Mucosa of gallbladder (tissue), 1 donor: ENCODE measurements at regions not wholly inside any gene's neighbourhood (a gene's known extent, or its start where the extent isn't known, plus 50 kb on each side); places are given as distances from the start of the nearest gene placed in this dataset.

ENCODE experiments used
- DNase-seq: peaks from one replicate; pipeline ENCODE4 v3.0.0-alpha.2; 2020; ENCODE audit warnings: low spot score
- donor health status: DM: no; HTN: no; CAD: no.

- DNase-seq, result no peak
Measured at GRCh38 chr1:194280463-194280862, 1094.0 kb upstream of the B3GALT2 start.

GRCh38 chr1:194279975-194280374 is 1093.6 kb upstream of the B3GALT2 start:
- DNase-seq, result no peak

DNA sequence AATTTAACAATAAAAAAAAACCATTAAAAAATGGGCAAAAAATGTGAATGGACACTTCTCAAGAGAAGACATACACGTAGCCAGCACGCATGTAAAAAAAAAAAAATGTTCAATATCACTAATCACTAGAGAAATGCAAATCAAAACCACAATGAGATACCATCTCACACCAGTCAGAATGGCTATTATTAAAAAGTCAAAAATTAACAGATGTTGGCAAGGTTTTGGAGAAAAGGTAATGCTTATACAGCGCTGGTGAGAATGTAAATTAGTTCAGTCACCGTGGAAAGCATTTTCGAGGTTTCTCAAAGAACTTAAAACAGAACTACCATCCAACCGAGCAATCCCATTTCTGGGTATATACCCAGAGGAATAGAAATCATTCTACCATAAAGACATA is 1091.5 kb upstream of the B3GALT2 start:
- no peak for DNase-seq

GRCh38 chr1:194273660-194274059 is 1087.2 kb upstream of the B3GALT2 start:
- DNase-seq, result no peak

- no peak for DNase-seq
Measured at GRCh38 chr1:194268839-194269238, 1082.4 kb upstream of the B3GALT2 start.

DNA sequence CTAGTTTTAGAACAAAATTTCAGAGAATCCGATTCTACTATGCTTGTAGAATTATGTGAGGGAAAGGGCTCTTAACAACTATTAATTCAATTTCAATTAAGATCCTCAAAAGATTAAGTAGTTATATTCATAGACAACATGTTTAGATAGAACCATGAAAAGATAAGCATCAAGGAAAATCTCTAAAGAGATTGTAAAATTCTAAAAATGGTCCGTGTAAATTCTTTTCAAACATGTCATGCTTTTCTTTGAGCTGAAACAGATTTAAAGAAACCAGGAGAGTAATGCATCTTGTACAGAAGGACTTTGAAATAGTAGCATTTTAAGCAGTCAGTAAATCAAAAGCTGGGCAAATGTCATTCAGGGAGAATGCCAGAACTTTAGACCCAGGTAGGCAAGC is 1080.6 kb upstream of the B3GALT2 start:
- DNase-seq, result no peak

- DNase-seq, result no peak
Measured at GRCh38 chr1:194256010-194256409, 1069.6 kb upstream of the B3GALT2 start.

GRCh38 chr1:194252199-194252598 is 1065.8 kb upstream of the B3GALT2 start:
- DNase-seq, result no peak

- DNase-seq, result no peak
Measured at GRCh38 chr1:194241215-194241614, 1054.8 kb upstream of the B3GALT2 start.

GRCh38 chr1:194233069-194233468 is 1046.7 kb upstream of the B3GALT2 start:
- DNase-seq, result no peak

DNA sequence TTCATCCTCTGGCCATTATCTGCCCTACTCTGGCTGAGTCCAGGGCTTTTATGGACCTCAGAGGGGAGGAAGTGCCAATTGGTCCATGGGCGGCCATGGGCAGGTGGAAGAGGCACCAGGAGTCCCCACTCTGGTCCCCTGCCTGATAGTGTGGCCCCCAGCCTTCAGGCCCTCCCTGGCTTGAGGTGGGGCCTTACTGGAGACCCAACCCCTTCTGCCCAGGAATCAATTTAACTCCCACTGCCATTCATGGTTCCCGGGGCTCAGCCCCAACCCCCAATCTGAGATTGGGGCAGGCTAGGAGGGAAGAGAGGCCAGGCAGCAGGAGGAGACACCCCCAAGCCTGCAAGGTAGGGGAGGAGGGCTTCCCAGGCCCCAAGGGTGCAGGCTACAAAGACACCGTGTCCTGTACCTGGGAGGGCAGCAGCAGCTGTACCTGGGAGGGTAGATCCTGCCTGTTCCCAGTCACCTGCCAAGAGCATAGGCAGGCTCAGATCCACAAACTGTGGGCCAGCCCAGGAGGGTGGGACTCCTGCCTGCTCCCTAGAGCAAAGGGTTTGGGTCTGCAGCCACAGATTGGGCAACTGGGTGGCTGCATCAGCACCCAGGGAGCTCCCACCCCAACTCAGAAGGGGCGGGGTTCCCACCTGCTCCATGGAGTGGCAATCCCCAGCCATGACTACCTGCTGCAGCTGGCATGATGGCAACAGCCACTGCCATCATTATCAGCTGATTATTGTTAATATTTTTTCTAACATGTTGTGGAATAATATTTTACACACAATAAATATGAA is 1044.1 kb upstream of the B3GALT2 start:
- no peak for DNase-seq

DNA sequence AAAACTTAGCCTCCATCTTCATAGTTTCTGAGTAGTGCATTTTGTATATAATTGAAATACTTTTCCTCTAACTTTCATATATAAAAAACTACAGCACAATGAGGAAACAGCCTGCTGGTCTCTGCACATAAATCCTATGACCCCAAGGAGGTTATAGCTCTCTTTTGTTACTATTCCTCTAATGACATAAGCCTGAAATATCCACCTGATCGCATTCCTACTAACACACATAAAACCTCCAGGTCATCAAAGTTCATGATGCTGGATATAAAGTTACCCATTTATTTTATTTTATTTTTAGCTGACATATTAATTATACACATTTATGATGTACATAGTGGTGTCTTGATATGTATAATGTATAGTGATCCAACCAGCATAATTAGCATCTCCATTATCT is 1042.0 kb upstream of the B3GALT2 start:
- no peak for DNase-seq

DNA sequence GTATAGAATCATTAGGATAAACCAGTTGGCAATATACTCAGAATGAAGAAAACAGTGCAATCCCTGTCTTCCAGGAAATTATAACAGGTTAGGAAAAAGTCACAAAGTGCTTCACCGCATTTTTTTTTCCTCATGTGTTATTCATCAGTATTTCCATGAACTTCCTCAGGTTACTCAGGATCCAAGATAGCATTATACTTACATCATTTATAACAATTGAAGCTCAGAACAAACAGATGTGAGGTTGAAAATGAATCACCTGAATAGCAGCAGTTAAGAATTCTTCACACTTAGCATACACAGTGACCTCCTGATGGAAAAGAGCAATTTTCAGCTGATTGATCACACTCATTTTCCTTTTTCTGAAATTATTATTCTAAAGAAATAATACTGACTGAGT is 1040.7 kb upstream of the B3GALT2 start:
- DNase-seq, result no peak

- no peak for DNase-seq
Measured at GRCh38 chr1:194225821-194226220, 1039.4 kb upstream of the B3GALT2 start.

- no peak for DNase-seq
Measured at GRCh38 chr1:194223596-194223995, 1037.2 kb upstream of the B3GALT2 start.

- no peak for DNase-seq
Measured at GRCh38 chr1:194215448-194215847, 1029.0 kb upstream of the B3GALT2 start.

DNA sequence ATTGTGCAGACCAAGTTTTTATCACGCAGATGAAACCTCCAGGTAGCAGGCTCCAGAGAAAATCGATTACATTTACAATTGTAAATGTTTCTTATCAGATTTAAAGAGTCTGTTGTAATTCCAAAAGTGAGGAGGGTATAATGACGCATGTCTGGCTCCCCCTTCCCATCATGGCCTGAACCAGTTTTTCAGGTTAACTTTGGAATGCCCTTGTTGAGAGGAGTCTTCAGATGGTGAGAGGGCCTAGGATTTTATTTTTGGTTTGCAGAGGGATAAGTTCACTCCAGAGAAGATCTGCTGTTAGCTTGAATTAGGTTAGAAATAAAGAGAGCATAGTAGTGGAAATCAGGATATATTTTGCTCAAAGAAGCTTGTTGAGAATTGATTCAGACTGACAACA is 1028.3 kb upstream of the B3GALT2 start:
- DNase-seq, result no peak

DNA sequence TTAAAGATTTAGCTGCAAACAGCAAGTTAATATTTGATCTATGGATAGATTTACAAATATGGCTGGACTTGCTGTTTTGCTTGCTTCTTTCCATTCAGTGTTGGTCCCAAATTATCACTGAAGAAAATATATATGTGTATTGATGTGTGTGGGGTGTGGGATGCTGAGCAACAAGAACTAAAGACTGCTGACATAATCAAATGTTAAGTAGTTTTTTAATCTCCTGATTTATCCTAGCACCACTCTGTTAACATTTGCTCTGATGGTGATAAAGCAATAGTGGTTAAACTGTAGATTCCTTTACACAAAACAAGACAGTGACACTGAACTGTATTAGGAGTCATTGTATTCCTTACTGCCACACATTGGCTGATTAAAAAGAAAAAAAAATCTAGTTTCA is 1023.5 kb upstream of the B3GALT2 start:
- DNase-seq, result no peak

- DNase-seq, result no peak
Measured at GRCh38 chr1:194208674-194209073, 1022.3 kb upstream of the B3GALT2 start.

DNA sequence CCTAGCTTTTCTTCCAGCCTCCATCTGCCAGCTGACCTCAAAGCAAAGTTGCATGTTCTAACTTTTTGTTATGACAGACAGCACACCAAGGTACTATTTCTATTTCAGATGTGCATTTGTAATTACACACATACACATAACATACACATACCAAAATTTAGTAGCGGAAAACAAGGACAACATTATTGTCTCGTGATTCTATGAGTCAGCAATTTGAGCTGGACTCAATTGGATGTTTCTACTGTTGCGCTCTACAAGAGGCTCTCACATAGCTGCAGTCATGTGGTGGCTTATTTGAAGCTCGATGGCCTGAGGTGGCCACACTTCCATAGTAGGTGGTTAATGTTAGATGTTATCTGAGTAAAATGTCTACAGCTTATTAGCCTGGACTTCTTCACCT is 1010.1 kb upstream of the B3GALT2 start:
- no peak for DNase-seq

GRCh38 chr1:194194724-194195123 is 1008.3 kb upstream of the B3GALT2 start:
- DNase-seq, result no peak

GRCh38 chr1:194184974-194185373 is 998.6 kb upstream of the B3GALT2 start:
- DNase-seq, result no peak

GRCh38 chr1:194184425-194184824 is 998.0 kb upstream of the B3GALT2 start:
- no peak for DNase-seq

- DNase-seq, result no peak
Measured at GRCh38 chr1:194181845-194182244, 995.4 kb upstream of the B3GALT2 start.
